Inferior parietal cortex (tissue), 1 donor: ENCODE measurements at regions not wholly inside any gene's neighbourhood (a gene's known extent, or its start where the extent isn't known, plus 50 kb on each side); places are given as distances from the start of the nearest gene placed in this dataset.

Source experiments
- DNase-seq: peaks from one replicate; pipeline ENCODE4 v3.0.0-alpha.2; 2016; ENCODE audit errors: extremely low spot score

GRCh38 chr9:99531313-99531712 lies 290.4 kb upstream of the NR4A3 start:
- no peak for DNase-seq

- no peak for DNase-seq
These were observed 288.3 kb upstream of the NR4A3 start for GRCh38 chr9:99533421-99533820.

GRCh38 chr9:99537996-99538395 lies 283.7 kb upstream of the NR4A3 start:
- no peak for DNase-seq

- DNase-seq: no peak
These were observed 277.2 kb upstream of the NR4A3 start for GRCh38 chr9:99544526-99544925.

GRCh38 chr9:99549441-99549840 lies 272.2 kb upstream of the NR4A3 start:
- DNase-seq: no peak

GRCh38 chr9:99555792-99556191 lies 265.9 kb upstream of the NR4A3 start:
- no peak for DNase-seq

- DNase-seq: no peak
These were observed 264.7 kb upstream of the NR4A3 start for GRCh38 chr9:99556998-99557397.

GRCh38 chr9:99557816-99558215 lies 263.9 kb upstream of the NR4A3 start:
- no peak for DNase-seq

- no peak for DNase-seq
These were observed 261.9 kb upstream of the NR4A3 start for GRCh38 chr9:99559776-99560175.

- DNase-seq: no peak
These were observed 261.1 kb upstream of the NR4A3 start for GRCh38 chr9:99560561-99560960.

GRCh38 chr9:99561509-99561917 lies 260.2 kb upstream of the NR4A3 start:
- no peak for DNase-seq

GRCh38 chr9:99561961-99562565 lies 259.6 kb upstream of the NR4A3 start:
- DNase-seq: no peak

GRCh38 chr9:99563364-99563763 lies 258.3 kb upstream of the NR4A3 start:
- no peak for DNase-seq

- no peak for DNase-seq
These were observed 256.5 kb upstream of the NR4A3 start for GRCh38 chr9:99565203-99565602.

GRCh38 chr9:99567436-99567835 lies 254.2 kb upstream of the NR4A3 start:
- DNase-seq: no peak

- DNase-seq: no peak
These were observed 251.8 kb upstream of the NR4A3 start for GRCh38 chr9:99569840-99570239.

- no peak for DNase-seq
These were observed 249.1 kb upstream of the NR4A3 start for GRCh38 chr9:99572567-99572966.

GRCh38 chr9:99573085-99573484 lies 248.6 kb upstream of the NR4A3 start:
- DNase-seq: no peak

- no peak for DNase-seq
These were observed 247.8 kb upstream of the NR4A3 start for GRCh38 chr9:99573886-99574285.

GRCh38 chr9:99576002-99576401 lies 245.7 kb upstream of the NR4A3 start:
- no peak for DNase-seq

GRCh38 chr9:99576876-99577275 lies 244.8 kb upstream of the NR4A3 start:
- DNase-seq: peak; percentile 17

GRCh38 chr9:99577351-99577750 lies 244.3 kb upstream of the NR4A3 start:
- no peak for DNase-seq

- no peak for DNase-seq
These were observed 243.0 kb upstream of the NR4A3 start for GRCh38 chr9:99578666-99579065.

GRCh38 chr9:99579964-99580363 lies 241.7 kb upstream of the NR4A3 start:
- no peak for DNase-seq
